Heart left ventricle (tissue), 16 donors: ENCODE measurements at regions not wholly inside any gene's neighbourhood (a gene's known extent, or its start where the extent isn't known, plus 50 kb on each side); places are given as distances from the start of the nearest gene placed in this dataset.
"Not testable (repeated sequence)": the region's sequence is repeated elsewhere in the genome, so short reads cannot be mapped to it uniquely, and the experiment has no call there.

Experiments
- ATAC-seq, 4 donors: fragments of 200-7000 bp; cut with Tn5 transposase; one replicate each; pipeline ENCODE4 v1.9.1; 2020 to 2022; ENCODE audit warnings: moderate library complexity in 4 of 4, mild to moderate bottlenecking in 3 of 4, moderate number of reproducible peaks in 1 of 4
- DNase-seq, 5 donors: peaks; one replicate each; pipeline ENCODE4 v3.0.0-alpha.2; 2020
- H3K27ac ChIP-seq, 12 donors: fragments of 200-600 bp; sonication (generic) in 4 of 12; one replicate each; pipeline versions ENCODE4 v1.5.0 to v1.8.0; 2016 to 2022; ENCODE audit warnings: mild to moderate bottlenecking in 2 of 12
- H3K27me3 ChIP-seq, 9 donors: fragments of 200-600 bp; sonication (generic) in 2 of 9; one replicate each; pipeline versions ENCODE4 v1.5.1 to v1.8.0; 2016 to 2022; ENCODE audit warnings: mild to moderate bottlenecking in 3 of 9
- H3K36me3 ChIP-seq, 9 donors: fragments of 200-600 bp; sonication (generic) in 2 of 9; one replicate each; pipeline versions ENCODE4 v1.5.0 to v1.8.0; 2018 to 2022; ENCODE audit warnings: mild to moderate bottlenecking in 2 of 9
- H3K4me1 ChIP-seq, 12 donors: fragments of 200-600 bp; sonication (generic) in 4 of 12; one replicate each; pipeline versions ENCODE4 v1.5.0 to v1.8.0; 2016 to 2022; ENCODE audit warnings: mild to moderate bottlenecking in 3 of 12
- H3K4me3 ChIP-seq, 12 donors: fragments of 200-600 bp; sonication (generic) in 4 of 12; one replicate each; pipeline versions ENCODE4 v1.5.0 to v1.8.0; 2017 to 2022; ENCODE audit warnings: mild to moderate bottlenecking in 9 of 12, moderate library complexity in 4 of 12
- H3K9me3 ChIP-seq, 12 donors: fragments of 200-600 bp; sonication (generic) in 4 of 12; one replicate each; pipeline versions ENCODE4 v1.5.0 to v1.8.0; 2016 to 2022; ENCODE audit warnings: mild to moderate bottlenecking in 1 of 12
- WGBS, 4 donors: extraction: QIAGEN DNeasy Blood & Tissue Kit in 2 of 4; methylation state at CpG; one replicate each; pipeline versions ENCODE4 v1.1.5 to v1.1.7; 2013 to 2018; 5-methylcytosine and 5-hydroxymethylcytosine counted together
- intact Hi-C, 10 donors: fragments of 100-400 bp; cut with DNase I; formaldehyde crosslinking; loops; one replicate each; pipeline versions ENCODE4 v1.11.1 to v1.14.2; 2022
- donor health status: ischemic (EF 13 %, LVEDD 7.1; RV severe dilation, severe dysfunction).
- donor health status: healthy with polysubstance abuse.
- donor health status: DM: no; HTN: yes; CAD: no.
- donor health status: DM: no; HTN: no; CAD: no.
- donor health status: ischemic (EF 25% LVEDD 6.9; RV normal size, moderate dysfunction).
- donor health status: ischemic (EF 25% LVEDD 5.7; RV mildly dilated, moderate dysfunction).
- donor health status: healthy.
- donor health status: DM: yes; HTN: yes; CAD: no.
- donor health status: ischemic (EF 35%, LVEDD 5.7; RV mildly dilated, moderate dysfunction).
- donor health status: nonischemic (EF 11% LVEDD 7.7; RV severe dilation, severe dysfunction).
- donor health status: DM: yes; HTN: yes; CAD: no.
- donor health status: PGD.
- donor health status: ischemic (EF 29% LVEDD 5.4; RV normal size, mild dysfunction).
- donor health status: nonischemic (EF 23%, LVEDD 6.1; RV moderate dilation, normal function).

DNA sequence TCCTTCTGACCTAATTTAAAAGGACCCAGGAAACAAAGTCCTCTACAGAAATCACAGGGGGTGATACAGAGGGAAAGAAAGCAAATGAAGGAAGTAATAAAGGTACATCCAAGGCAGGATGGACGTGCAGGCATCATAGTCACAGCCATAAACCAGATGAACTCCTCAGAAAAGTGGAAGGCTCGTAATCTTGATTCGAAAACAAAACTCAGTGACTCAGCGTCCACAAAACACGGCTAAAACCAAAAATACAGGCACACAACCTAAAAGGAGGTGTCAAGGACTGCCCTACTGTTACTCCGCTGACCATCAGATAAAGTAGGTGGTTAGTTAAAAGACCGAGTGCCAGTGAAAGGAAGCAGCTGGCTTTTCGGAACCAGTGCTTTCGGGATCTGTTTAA lies 81.5 kb downstream of the TRIM69 start:
- intact Hi-C loops, H3K9me3 ChIP-seq, DNase-seq, H3K4me3 ChIP-seq, H3K36me3 ChIP-seq, H3K27me3 ChIP-seq, ATAC-seq, H3K27ac ChIP-seq: not testable (repeated sequence)
- H3K4me1 ChIP-seq, result peaks cover 0 to 13% (median 2%) of the 10 kb centered on the region in 12 donors
- WGBS, 4 donors, result 65 to 83% (median 66%) methylated on average over 6 to 9 of the region's 9 CpGs

DNA sequence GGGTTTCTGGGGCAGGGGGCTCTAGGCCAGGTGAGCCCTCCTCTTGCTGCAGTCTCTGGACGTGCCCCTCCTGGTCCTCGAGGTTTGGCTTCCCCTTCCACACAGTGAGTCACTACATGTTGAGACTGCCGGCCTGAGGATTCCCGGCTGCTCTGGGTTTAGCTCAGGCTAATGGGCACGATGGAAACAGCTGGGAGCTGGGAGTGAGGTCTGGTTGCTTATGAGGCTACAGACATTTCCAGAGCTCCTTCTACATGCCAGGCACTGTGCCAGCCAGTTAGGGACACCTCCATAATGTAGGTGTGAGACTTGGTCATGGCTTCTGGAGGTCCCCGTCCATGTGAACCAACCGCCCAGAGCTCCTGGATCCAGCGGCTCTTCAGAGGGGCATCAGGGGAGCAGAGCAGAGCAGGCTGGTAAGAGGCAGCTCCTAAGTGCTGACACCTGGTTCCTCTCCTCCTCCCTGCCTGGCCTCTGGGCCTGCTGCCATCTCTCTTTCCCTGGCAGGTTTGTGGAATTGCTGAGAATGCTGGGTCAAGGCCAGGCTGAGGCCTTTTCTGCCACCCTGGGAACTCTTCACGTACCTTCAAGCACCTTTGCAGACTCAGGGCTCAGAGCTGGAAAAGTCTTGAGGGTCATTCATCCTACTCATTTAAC lies 83.1 kb downstream of the TRIM69 start:
- H3K4me3 ChIP-seq, H3K27me3 ChIP-seq, H3K9me3 ChIP-seq, H3K36me3 ChIP-seq, intact Hi-C loops, H3K4me1 ChIP-seq: not testable (repeated sequence)
- peak overlapping the region in 2 of 12 donors; percentile 4 to 57 for H3K27ac ChIP-seq
- peak; percentile 29 to 72 (median 64) for DNase-seq
- ATAC-seq, result peak; percentile 76 to 91 (median 82)
- WGBS, 4 donors, result 39 to 53% (median 49%) methylated on average over 4 to 8 of the region's 9 CpGs

DNA sequence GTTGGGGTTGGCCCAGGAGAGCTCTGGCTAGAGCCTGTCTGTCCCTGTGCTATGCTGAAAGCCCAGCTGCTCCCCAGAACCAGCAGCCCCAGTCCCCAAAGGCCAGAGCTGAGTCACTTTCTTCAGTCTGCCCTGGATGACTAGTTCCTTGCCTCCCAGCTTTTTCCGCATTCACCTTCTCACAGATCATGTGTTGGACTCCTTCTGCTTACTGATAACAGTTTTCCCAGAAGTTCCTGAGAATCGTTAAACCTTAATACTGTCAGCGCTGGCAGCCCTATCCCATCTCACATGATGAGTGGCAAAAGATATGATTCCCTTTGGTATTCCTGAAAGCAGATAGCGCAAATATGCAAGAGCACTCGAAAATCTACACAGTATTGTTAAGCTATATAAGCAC lies 84.2 kb downstream of the TRIM69 start:
- WGBS, 4 donors, result 50 to 62% (median 55%) methylated on average over 4 to 5 of the region's 5 CpGs
- H3K27me3 ChIP-seq, H3K9me3 ChIP-seq, DNase-seq, H3K4me1 ChIP-seq, intact Hi-C loops, H3K36me3 ChIP-seq, H3K4me3 ChIP-seq, H3K27ac ChIP-seq: not testable (repeated sequence)
- ATAC-seq, result peak in 3 of 4 donors; percentile 28 to 83 (median 48)

DNA sequence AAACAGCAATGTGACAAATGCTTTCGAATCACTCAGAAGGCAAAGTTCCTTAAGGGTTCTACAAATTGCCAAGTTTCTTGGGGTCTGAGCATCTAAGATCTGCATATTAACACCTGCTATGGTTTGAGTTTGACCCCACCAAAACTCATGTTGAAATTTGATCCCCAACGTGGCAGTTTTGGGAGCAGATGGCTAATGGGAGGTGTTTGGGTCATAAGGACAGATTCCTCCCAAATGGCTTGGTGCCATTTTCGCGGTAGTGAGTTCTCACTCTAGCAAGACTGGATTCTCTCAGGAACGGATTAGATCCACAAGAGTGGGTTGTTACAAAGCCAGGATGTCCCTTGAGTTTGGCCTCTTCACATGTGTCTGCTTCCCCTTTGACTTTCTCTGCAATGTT lies 84.6 kb downstream of the TRIM69 start:
- H3K27ac ChIP-seq, intact Hi-C loops, H3K9me3 ChIP-seq, DNase-seq, ATAC-seq, H3K4me3 ChIP-seq, H3K4me1 ChIP-seq, H3K36me3 ChIP-seq, H3K27me3 ChIP-seq: not testable (repeated sequence)
- WGBS, 4 donors, result 39 to 49% (median 44%) methylated on average over 5 of the region's 5 CpGs

DNA sequence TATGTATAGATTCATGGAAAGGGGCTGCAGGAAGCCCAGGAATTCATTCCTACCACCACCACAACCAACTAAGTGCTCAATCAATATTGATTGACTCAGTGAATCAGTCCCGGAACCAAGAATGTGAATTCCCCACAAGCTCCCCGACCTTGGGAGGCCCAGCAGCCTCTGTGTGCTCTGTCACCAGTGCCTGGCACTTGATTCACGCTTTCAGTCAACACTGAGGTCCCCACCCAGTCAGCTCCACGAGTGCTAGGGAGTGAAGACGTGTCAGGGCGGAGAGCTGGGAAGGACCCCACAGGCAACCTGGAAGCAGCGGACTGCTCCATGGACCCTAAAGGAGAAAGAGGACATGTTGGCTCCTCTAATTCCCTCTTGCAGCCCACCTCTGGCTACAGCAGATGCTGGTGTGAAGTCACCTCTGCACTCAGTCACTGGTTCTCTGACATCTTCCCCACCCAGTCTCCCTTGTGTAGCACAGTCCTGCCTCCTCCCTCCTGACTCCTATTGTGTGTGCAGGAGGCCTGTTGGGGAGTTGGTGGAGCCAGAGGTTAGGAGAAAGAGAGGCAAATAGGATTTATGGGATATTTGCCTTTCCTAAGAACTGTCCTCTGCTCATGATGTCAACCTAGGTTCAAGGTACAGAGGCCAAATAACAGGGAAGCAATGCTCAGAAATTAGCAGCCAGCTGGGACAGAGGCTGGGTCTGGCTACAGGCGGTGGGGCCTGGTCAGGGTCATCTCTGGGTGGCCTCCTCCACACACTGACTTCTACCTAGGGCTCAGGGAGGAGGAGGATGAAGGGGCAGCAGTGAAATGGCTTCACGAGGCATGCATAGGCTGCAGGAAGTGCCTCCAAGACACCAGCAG lies 88.2 kb downstream of the TRIM69 start:
- intact Hi-C loops, result not testable (repeated sequence)

DNA sequence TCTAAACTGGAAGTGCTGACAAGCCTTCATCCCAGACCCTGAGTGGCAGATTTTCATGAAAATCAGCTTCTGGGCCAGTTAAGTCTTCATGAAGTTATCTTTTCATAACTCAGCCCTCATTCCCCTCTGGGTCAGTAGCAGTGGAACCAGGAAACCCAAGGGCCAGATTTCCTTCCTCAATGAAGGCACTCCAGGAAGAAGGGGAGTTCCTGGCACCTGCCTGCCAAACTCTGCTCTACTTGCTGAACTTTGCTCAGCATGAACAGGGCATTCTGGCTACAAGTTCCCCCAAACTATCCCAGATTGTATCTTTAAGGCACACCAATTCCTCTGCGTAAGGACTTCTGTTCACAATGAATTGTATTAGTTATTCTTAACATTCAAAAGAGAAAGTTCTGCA lies 90.3 kb downstream of the TRIM69 start:
- intact Hi-C loops, H3K9me3 ChIP-seq, H3K36me3 ChIP-seq, H3K27ac ChIP-seq, H3K27me3 ChIP-seq, H3K4me3 ChIP-seq, H3K4me1 ChIP-seq, DNase-seq: not testable (repeated sequence)
- WGBS, 4 donors, result 65 to 83% (median 75%) methylated on average over 1 of the region's 1 CpG
- peak in 1 of 4 donors; percentile 23 for ATAC-seq

More for the DNA sequence above, 88.2 kb downstream of the TRIM69 start:
- ATAC-seq, H3K36me3 ChIP-seq, H3K4me1 ChIP-seq, H3K4me3 ChIP-seq, H3K27ac ChIP-seq, H3K27me3 ChIP-seq, DNase-seq, H3K9me3 ChIP-seq: not testable (repeated sequence)
- 91 to 100% (median 94%) methylated on average over 1 of the region's 9 CpGs; no CpG with 5 or more reads in 1 of the 4 donors for WGBS, 4 donors

DNA sequence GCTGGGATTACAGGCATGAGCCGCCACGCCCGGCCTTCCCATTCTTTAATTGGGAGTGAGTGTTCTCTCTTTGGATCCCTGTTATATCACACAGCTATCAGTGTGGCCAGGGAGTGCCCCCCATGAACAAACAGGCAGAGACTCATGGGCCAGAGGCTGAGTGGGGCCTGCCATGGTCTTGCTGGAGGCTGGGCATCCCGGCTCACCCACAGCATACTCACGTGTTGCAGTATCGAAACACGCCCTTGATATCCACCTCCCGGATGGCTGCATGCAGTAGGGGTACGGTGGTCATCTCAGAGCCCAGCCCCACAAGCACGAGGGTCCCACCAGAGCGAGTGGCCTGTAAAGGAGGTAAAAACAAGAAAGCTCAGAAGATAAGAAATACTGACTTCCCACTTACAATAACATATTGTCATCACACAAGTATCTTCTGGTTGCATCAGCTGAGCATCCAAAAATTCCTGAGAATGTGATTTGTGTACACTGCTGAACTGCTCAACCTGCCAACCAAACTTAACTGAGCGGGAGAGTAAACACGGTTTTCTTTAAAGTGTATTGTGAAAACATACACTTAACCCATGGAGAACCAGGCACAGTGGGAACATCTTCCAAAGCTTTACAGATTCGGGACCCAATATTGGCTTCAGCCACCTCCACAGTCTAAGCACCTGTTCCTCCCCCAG lies 92.0 kb downstream of the TRIM69 start:
- ATAC-seq, H3K4me1 ChIP-seq, H3K9me3 ChIP-seq, H3K27me3 ChIP-seq, intact Hi-C loops, DNase-seq, H3K4me3 ChIP-seq, H3K36me3 ChIP-seq, H3K27ac ChIP-seq: not testable (repeated sequence)
- 95 to 98% (median 96%) methylated on average over 11 of the region's 14 CpGs for WGBS, 4 donors

DNA sequence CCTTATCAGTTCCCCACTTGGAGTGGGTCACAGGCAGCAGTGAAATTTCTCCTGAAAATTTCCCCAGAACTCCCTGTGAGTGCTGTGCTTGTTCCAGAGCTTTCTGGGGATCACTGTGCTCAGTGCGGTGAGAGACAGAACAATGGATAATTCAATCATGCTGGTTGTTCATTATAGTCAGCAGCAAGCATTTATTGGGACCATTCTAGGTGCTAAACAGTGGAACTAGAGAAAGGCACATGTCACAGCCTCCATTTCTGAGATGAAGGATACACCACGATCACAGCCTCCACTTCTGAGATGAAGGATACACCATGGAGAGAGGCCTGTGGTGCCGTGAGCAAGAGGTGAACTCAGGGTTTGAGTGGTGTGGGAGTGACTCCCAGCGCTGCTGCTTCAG lies 92.8 kb downstream of the TRIM69 start:
- WGBS, 4 donors, result 92 to 97% (median 94%) methylated on average over 4 of the region's 4 CpGs
- H3K36me3 ChIP-seq, H3K4me1 ChIP-seq, H3K27ac ChIP-seq, DNase-seq, ATAC-seq, H3K27me3 ChIP-seq, H3K9me3 ChIP-seq, intact Hi-C loops, H3K4me3 ChIP-seq: not testable (repeated sequence)

DNA sequence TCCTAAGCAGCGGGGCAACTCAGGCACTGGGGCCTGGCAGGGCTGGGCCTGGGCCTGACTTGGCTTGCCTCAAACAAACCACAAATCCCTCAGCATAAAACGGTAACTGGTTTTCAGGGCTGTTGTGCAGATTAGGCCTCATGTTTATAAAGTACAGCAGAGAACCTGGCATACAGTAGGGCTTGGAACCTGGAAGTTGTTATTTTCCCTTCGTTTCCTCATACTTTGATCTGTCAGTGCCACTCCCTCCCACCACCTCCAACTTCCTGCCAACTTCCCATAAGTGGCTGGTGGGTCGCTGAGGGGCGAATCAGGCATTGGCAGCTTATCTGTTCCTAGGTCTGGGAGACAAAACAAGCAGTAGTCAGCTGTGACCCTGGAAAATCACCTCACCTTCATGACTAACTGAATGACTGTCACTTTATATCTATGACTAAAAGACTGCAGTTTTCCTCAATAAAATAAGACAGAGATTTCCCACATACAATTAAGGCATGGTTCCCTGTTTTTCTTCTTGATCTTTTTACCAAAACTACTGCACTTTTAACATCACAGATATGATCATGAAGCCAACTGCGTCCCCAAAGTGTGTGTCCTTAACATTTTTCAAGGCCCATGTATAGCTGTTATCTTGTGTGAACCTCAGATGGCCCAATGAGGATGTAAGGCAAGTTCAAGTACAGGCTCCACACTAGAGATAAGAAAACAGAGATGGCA lies 94.5 kb downstream of the TRIM69 start:
- H3K4me1 ChIP-seq, H3K36me3 ChIP-seq, H3K27me3 ChIP-seq, DNase-seq, intact Hi-C loops, ATAC-seq, H3K4me3 ChIP-seq, H3K27ac ChIP-seq, H3K9me3 ChIP-seq: not testable (repeated sequence)
- WGBS, 4 donors, result 29 to 61% (median 47%) methylated on average over 5 to 6 of the region's 6 CpGs

DNA sequence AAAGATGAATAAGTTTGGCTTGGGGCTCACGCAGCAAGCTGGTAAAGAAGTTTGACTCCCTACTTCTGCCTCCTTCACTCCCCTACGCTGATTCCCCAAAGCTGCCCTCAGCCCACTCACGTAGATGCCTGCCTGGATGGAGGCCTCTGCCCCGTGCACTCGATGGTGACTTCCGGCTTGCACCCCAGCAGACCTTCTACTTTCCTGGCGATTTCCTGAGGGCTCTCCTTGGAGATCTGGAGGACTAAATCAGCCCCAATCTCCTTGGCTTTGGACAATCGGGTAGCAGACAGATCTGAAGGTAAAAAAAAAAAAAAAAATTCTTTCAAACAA lies 95.0 kb downstream of the TRIM69 start:
- DNase-seq, H3K9me3 ChIP-seq, intact Hi-C loops, H3K36me3 ChIP-seq, ATAC-seq, H3K27me3 ChIP-seq, H3K4me3 ChIP-seq, H3K27ac ChIP-seq, H3K4me1 ChIP-seq: not testable (repeated sequence)
- 84 to 89% (median 86%) methylated on average over 8 of the region's 8 CpGs for WGBS, 4 donors
